ENCODE measurements at regions not wholly inside any gene's neighbourhood (a gene's known extent, or its start where the extent isn't known, plus 50 kb on each side); places are given as distances from the start of the nearest gene placed in this dataset.

DNA sequence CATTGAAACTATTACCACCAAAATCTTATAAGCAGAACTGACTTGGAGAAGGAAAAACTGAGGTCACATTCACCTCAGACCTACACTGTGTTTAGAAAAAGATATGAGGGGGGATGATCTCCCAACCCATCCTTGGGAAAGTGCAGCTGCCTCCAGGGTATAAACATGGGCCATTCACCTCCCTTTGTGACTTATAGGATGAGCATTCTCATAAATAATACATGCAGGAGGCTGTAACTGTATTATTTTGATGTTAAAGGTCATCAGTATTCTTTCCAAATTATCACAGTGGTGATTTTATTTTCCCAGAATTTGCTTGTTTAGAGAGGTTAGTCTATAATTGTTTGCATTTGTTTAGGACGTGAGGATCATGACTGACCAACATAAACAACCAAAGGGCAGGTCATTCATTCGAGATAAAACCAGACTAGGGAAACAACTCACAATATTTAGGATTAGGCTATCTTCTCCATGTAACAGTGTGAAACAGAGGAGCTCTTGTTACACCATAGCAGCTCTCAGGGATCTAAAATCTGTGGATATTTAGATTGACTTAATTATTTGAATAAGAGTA is 109.2 kb upstream of the NR5A2 start:
- no peak for TF ChIP-seq GABPA (IDR thresholded peaks at IDR 0.05; ENCODE audit: low read depth)
- TF ChIP-seq, protein P1, sequence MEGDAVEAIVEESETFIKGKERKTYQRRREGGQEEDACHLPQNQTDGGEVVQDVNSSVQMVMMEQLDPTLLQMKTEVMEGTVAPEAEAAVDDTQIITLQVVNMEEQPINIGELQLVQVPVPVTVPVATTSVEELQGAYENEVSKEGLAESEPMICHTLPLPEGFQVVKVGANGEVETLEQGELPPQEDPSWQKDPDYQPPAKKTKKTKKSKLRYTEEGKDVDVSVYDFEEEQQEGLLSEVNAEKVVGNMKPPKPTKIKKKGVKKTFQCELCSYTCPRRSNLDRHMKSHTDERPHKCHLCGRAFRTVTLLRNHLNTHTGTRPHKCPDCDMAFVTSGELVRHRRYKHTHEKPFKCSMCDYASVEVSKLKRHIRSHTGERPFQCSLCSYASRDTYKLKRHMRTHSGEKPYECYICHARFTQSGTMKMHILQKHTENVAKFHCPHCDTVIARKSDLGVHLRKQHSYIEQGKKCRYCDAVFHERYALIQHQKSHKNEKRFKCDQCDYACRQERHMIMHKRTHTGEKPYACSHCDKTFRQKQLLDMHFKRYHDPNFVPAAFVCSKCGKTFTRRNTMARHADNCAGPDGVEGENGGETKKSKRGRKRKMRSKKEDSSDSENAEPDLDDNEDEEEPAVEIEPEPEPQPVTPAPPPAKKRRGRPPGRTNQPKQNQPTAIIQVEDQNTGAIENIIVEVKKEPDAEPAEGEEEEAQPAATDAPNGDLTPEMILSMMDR (IDR thresholded peaks at IDR 0.05; ENCODE audit: insufficient read depth, low read length) = no peak
- no peak for TF ChIP-seq POLR2AphosphoS5 (IDR thresholded peaks at IDR 0.05; ENCODE audit: low read depth)
- TF ChIP-seq SPI1 (IDR thresholded peaks at IDR 0.05; ENCODE audit: borderline replicate concordance, low read depth) = no peak
- TF ChIP-seq, protein P2, sequence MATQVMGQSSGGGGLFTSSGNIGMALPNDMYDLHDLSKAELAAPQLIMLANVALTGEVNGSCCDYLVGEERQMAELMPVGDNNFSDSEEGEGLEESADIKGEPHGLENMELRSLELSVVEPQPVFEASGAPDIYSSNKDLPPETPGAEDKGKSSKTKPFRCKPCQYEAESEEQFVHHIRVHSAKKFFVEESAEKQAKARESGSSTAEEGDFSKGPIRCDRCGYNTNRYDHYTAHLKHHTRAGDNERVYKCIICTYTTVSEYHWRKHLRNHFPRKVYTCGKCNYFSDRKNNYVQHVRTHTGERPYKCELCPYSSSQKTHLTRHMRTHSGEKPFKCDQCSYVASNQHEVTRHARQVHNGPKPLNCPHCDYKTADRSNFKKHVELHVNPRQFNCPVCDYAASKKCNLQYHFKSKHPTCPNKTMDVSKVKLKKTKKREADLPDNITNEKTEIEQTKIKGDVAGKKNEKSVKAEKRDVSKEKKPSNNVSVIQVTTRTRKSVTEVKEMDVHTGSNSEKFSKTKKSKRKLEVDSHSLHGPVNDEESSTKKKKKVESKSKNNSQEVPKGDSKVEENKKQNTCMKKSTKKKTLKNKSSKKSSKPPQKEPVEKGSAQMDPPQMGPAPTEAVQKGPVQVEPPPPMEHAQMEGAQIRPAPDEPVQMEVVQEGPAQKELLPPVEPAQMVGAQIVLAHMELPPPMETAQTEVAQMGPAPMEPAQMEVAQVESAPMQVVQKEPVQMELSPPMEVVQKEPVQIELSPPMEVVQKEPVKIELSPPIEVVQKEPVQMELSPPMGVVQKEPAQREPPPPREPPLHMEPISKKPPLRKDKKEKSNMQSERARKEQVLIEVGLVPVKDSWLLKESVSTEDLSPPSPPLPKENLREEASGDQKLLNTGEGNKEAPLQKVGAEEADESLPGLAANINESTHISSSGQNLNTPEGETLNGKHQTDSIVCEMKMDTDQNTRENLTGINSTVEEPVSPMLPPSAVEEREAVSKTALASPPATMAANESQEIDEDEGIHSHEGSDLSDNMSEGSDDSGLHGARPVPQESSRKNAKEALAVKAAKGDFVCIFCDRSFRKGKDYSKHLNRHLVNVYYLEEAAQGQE (IDR thresholded peaks at IDR 0.05; ENCODE audit: insufficient replicate concordance, low read depth) = no peak

All from HL-60 (cell line).